ENCODE measurements at regions not wholly inside any gene's neighbourhood (a gene's known extent, or its start where the extent isn't known, plus 50 kb on each side); places are given as distances from the start of the nearest gene placed in this dataset.

DNA sequence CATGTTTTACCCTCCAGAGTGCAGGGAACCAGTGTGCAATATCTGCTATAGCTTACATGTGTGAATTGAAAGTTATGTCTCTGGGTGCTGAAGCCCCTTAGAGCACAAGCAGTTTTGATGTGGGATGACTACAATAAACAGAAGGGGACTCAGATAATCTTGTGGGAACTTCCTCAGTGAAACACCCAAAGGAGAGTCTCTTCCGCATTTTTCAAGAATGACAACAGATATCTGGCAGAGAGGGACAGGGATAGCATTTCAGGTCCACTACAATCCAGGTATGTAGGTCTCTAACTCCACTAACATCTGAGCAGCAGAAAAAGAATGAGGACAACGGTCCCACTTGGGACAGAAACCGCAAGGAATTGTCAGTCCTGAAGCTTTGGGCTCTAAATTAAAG is 67.6 kb upstream of the PDE4B start:
- no peaks in the 10 kb centered on the region for H3K9me3 ChIP-seq
- intact Hi-C loops (cut with DNase I): no loop called here
- no peak overlapping the region for H3K27ac ChIP-seq
- whole genome bisulfite sequencing (ENCODE audit: insufficient coverage, low coverage, low lambda C conversion rate, missing lambda C conversion rate): 60% methylated on average over 3 of the region's 3 CpGs
- no peak for ATAC-seq
- H3K27me3 ChIP-seq: no peaks in the 10 kb centered on the region
- no peak overlapping the region for H3K4me3 ChIP-seq
- no peaks in the 10 kb centered on the region for H3K36me3 ChIP-seq
- no peak for DNase-seq
- H3K4me1 ChIP-seq: no peaks in the 10 kb centered on the region
- TF ChIP-seq POLR2A (IDR thresholded peaks at IDR 0.05): no peak
- TF ChIP-seq, protein P1, sequence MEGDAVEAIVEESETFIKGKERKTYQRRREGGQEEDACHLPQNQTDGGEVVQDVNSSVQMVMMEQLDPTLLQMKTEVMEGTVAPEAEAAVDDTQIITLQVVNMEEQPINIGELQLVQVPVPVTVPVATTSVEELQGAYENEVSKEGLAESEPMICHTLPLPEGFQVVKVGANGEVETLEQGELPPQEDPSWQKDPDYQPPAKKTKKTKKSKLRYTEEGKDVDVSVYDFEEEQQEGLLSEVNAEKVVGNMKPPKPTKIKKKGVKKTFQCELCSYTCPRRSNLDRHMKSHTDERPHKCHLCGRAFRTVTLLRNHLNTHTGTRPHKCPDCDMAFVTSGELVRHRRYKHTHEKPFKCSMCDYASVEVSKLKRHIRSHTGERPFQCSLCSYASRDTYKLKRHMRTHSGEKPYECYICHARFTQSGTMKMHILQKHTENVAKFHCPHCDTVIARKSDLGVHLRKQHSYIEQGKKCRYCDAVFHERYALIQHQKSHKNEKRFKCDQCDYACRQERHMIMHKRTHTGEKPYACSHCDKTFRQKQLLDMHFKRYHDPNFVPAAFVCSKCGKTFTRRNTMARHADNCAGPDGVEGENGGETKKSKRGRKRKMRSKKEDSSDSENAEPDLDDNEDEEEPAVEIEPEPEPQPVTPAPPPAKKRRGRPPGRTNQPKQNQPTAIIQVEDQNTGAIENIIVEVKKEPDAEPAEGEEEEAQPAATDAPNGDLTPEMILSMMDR (IDR thresholded peaks at IDR 0.05): no peak

DNA sequence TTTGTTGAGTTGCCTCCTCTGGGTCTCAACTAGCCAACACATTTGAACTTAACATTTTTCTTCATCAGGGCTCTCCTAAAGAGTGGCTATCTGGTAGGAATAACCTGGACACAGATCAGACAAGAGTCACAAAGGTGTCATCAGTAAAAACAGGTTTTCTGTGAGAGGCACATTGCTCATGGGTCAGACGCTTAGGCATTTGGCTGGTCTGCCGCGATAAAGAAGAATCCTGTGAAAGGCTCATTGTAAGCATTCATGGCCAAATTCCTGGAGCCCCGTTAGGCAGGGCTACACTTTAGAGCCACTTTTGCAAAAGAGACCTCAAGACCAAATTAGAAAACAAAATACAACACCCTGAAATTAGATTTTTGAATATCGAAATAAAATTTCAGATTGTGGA is 64.2 kb upstream of the PDE4B start:
- no peak overlapping the region for H3K4me3 ChIP-seq
- WGBS (ENCODE audit: insufficient coverage, low coverage, low lambda C conversion rate, missing lambda C conversion rate): 73% methylated on average over 5 of the region's 5 CpGs
- H3K9me3 ChIP-seq: no peaks in the 10 kb centered on the region
- TF ChIP-seq POLR2A (IDR thresholded peaks at IDR 0.05): no peak
- no peaks in the 10 kb centered on the region for H3K27me3 ChIP-seq
- H3K27ac ChIP-seq: no peak overlapping the region
- no peaks in the 10 kb centered on the region for H3K36me3 ChIP-seq
- intact Hi-C loops (cut with DNase I): no loop called here
- H3K4me1 ChIP-seq: no peaks in the 10 kb centered on the region
- ATAC-seq (no peak), DNase-seq (no peak)

DNA sequence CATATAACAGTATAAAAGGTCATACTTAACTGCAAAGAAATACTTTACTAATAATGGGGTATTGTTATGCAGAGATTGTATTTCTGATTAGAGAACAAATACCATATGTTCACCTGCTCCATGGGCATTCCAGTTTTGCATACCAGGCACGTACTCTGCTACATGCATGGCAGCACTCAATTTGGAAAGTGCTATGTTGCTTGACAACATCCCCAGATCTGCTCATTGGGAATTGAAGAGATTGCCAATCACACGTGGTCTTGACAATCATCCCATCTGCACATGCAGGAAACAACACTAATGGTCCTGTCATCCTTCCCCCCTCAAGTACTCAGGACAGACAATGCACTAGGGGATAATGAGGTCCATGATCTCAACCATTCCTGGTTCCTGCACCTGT is 63.4 kb upstream of the PDE4B start:
- H3K9me3 ChIP-seq: no peaks in the 10 kb centered on the region
- H3K4me1 ChIP-seq: no peaks in the 10 kb centered on the region
- no peaks in the 10 kb centered on the region for H3K36me3 ChIP-seq
- ATAC-seq (no peak), DNase-seq (no peak)
- H3K27me3 ChIP-seq: no peaks in the 10 kb centered on the region
- H3K4me3 ChIP-seq: no peak overlapping the region
- WGBS (ENCODE audit: insufficient coverage, low coverage, low lambda C conversion rate, missing lambda C conversion rate): 10% methylated on average over 1 of the region's 2 CpGs
- TF ChIP-seq, protein P1 (IDR thresholded peaks at IDR 0.05): no peak
- no peak for TF ChIP-seq POLR2A (IDR thresholded peaks at IDR 0.05)
- intact Hi-C loops (cut with DNase I): no loop called here
- H3K27ac ChIP-seq: no peak overlapping the region

DNA sequence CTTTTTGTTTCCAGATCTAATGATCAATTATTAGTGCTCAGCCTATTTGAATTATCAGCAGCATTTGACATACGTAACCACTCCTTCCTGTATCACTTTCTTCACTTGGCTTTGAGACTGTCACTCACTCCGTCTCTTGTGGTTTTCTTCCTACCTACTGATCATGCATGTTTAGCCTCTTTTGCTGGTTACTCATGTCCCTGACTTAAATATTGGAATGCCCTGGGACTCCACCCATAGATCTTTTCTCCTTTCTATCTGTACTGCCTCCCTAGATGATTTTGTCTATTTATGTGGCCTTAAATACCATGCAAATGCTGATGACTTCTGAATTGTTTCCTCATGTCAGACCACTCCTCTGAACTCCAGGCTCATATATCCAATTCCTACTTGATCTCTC is 57.7 kb upstream of the PDE4B start:
- Histone ChIP-seq H3K27ac (no peak overlapping the region), H3K4me3 (no peak overlapping the region), H3K4me1 (no peaks in the 10 kb centered on the region), H3K27me3 (no peaks in the 10 kb centered on the region), H3K36me3 (no peaks in the 10 kb centered on the region), H3K9me3 (no peaks in the 10 kb centered on the region)
- intact Hi-C loops (cut with DNase I): no loop called here
- TF ChIP-seq, protein P1 (IDR thresholded peaks at IDR 0.05): no peak
- no peak for TF ChIP-seq POLR2A (IDR thresholded peaks at IDR 0.05)
- 38% methylated on average over 2 of the region's 2 CpGs for WGBS (ENCODE audit: insufficient coverage, low coverage, low lambda C conversion rate, missing lambda C conversion rate)
- DNase-seq (no peak), ATAC-seq (no peak)

DNA sequence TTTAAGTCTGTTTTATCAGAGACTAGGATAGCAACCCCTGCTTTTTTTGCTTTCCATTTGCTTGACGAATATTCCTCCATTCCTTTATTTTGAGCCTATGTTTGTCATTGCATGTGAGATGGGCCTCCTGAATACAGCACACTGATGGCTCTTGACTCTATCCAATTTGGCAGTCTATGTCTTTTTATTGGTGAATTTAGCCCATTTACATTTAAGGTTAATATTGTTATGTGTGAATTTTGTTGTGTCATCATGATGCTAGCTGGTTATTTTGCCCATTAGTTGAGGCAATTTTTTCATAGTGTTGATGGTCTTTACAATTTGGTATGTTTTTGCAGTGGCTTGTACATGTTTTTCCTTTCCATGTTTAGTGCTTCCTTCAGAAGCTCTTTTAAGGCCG is 50.7 kb upstream of the PDE4B start:
- H3K36me3 ChIP-seq: no peaks in the 10 kb centered on the region
- no peak for TF ChIP-seq POLR2A (IDR thresholded peaks at IDR 0.05)
- TF ChIP-seq, protein P1 (IDR thresholded peaks at IDR 0.05): no peak
- no peaks in the 10 kb centered on the region for H3K9me3 ChIP-seq
- H3K4me3 ChIP-seq: no peak overlapping the region
- H3K4me1 ChIP-seq: no peaks in the 10 kb centered on the region
- ATAC-seq (no peak), DNase-seq (no peak)
- no peaks in the 10 kb centered on the region for H3K27me3 ChIP-seq
- intact Hi-C loops (cut with DNase I): no loop called here
- WGBS (ENCODE audit: insufficient coverage, low coverage, low lambda C conversion rate, missing lambda C conversion rate): 73% methylated on average over 2 of the region's 2 CpGs
- H3K27ac ChIP-seq: no peak overlapping the region

All from right lobe of liver (tissue), 6 donors.